GM19324 (cell line): ENCODE measurements at regions not wholly inside any gene's neighbourhood (a gene's known extent, or its start where the extent isn't known, plus 50 kb on each side); places are given as distances from the start of the nearest gene placed in this dataset.

Experiments
- ATAC-seq: cut with Tn5 transposase; IDR thresholded peaks from one replicate; pipeline ENCODE4 v1.9.1; 2021; ENCODE audit warnings: mild to moderate bottlenecking, moderate library complexity; ENCODE audit not compliant: unreplicated experiment, low FRiP score

DNA sequence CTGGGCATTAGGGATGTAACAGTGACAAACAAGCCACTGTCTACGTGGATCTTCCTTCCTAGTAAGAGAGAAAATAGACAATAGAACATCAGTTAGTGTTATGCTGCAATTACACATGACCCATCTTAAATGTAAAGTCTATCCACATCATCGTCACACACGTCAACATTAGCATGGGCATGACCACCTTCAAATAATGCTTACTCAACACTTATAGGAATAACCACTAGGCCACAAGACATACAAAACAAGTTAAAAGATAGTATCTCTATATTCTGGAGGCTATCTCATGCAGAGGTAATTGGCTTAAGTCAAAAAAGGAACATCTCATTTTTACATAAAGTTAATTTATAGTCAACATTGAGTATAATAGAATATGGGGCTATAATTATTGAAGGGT is 156.5 kb downstream of the MOXD1 start:
- ATAC-seq, result no peak

DNA sequence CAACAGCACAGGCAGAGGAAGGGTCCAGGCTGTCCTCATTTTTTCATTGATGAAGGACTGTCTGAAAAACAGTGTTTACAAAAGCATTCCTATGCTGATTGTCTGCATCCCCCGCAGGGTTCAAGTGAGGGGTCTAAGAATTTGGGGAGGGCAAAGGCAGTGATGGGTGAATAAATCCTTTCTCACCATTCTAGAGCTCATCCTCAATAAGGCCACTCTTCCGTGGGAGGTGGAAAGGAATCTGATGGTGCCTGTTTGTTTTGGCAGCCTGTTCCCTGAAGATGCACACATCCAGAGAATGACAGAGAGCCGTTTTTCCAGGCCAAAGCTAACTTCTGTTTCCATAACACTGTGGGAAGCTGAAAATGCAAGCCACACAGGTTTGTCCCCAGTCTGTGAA is 164.5 kb downstream of the MOXD1 start:
- no peak for ATAC-seq

DNA sequence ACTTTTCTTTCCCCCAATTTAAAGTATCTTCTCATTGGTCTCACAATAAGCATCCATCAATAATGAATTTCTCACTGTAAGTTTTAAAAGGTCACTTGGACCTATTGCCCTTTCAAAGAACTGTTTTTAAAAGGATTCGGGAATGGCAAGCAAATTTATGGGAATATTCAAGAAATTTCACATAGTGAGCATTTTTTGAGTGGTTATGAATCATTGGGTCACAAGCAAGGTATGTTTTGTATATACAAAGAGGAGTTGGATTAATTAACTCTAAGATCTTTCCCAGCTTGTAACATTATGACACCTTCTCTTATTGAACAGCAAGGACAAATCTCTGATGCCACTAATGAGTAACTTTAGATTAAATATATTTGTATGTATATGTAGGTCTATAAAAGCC is 165.0 kb downstream of the MOXD1 start:
- ATAC-seq, result no peak

DNA sequence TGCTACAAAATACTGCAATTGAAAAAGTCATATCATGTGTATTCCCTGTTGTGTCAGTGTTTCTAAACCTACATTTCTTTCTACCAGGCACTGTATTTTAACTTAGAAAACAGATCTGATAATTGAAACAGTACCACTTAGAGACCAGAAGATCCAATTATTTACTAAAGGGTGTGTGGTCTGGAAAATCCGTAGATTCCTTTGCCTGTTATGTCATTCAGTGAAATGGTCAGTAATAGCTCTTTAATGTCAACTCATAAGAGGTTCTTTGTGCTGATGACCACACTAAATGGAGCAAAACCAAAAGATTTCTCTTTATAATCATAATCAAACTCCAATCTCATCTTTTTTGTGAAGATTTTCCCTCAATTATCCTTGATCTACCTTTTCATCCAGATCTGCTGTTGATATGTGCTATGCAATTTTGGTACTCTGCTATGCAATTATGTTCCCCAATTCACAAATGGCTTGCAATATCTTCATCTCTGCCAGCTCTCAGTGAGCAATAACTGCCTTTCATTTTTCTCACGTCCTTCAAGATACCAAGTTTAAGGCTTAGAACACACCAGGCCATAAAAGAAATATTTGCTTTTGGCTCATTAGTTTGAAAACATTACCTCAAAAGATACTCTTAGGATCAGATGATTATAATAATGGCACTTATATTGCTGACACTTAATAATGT is 165.5 kb downstream of the MOXD1 start:
- no peak for ATAC-seq

DNA sequence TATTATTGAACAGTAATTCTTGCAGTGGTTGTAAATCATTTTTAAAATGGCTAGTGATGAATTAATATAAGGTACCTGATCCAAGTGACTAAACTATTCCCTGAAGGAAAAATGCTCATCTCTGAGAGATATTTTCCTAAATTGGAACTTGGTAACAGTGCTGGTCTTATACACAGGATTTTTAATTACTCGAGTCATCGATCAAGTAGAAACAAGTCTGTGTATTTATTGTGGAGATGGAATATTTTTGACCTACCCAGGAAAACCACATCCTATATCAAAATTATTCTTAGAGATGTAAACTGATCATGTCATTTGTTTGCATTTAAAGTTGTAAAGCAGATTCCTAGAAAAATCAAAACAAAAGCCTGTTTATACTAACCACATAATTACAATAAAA is 166.9 kb downstream of the MOXD1 start:
- ATAC-seq, result no peak

DNA sequence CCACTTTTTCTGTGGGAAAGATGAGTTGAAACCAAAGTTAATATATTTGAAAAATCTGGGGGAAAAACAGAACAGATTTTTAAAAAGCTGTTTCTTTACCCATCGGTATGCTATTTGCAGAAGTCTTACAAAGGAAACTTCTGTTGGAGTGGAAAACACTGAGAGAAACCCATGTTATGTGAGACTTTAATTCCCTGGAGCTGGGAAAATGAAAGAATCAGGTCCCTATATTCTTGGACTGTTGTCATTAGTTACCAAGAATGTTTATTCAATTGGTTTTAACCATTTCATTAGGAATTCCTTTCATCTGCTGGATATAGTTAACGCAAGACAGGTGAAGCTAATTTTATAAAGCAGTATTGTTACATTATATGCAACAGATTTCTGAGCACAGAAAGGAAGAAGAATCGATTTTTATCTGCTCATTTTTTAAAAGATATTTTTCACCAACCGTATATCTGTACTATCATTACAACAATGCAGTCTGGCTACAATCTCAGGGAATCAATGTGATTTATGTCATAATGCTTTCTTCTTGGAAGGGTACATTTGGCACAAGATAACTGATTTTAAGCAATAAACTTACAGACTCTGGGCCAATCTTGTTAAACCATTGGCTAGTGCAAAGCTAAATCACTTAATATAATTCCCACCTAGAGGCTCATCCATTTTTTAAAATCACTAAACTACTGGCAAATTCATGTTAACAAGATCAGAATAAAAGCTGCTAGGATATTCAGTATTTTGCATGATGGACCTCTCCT is 170.0 kb downstream of the MOXD1 start:
- ATAC-seq, result no peak

DNA sequence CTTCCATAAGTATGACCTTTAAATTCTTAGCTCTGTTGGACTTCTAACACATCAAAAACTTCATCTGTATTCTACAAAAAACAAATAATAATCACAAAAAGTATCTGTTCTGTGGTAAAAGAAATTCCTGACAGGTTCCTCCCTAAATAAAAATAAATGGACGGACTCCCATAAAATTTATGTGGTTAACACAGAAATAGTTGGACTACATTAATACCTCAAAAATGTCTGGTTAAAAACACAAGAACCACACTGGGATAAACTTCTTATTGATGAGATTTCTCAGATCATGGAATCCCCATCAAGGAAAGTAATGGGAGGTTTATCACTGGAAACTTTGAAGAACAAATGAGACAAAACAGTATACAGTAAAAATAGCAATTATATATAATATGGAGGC is 172.4 kb downstream of the MOXD1 start:
- no peak for ATAC-seq

DNA sequence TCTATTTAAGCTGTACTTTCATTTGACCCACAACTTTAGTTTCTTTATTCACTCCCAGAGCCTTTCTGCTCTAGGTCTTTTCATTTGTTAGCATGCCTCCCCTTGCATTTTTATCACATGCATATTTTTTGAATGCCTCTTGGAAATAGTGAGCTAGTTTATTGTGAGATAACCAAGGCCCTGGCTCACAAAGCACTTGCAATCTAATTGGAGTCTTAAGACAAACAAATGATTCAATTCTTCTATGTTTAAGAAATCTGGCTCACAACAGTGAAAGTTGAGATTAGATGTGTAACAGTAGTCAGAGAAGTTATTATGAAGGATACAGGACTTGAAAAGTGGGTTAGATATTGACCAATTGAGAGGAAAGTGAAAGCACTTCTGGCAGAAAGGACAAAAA is 173.4 kb downstream of the MOXD1 start:
- no peak for ATAC-seq

DNA sequence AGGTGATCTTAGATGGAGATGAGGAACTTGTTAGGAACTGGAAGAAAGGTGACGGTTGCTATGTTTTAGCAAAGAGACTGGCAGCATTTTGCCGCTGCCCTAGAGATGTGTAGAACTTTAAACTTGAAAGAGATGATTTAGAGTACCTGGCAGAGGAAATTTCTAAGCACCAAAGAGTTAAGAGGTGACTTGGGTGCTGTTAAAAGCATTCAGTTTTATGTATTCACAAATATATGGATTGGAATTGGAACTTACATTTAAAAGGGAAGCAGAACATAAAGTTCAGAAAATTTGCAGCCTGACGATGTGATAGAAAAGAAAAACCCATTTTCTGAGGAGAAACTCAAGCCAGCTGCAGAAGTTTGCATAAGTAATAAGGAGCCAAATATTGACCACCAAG is 176.3 kb downstream of the MOXD1 start:
- ATAC-seq, result no peak

DNA sequence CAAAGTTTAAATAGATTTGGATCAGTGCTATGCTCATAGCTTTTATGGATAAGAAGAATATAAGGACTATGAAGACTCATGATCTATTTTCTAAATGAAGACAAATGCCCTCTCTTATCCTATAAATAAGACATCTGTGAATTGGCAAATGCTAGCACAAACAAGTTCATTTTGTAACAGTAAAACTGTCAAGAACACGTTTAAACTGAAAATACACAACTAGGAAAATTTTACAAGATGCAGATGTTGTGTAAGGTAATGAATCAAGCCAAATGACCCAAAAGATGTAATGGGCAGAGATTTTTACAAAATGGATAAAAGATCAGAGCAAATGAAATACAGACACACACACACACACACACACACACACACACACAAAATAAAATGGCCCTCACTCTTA is 180.5 kb downstream of the MOXD1 start:
- ATAC-seq, result no peak

DNA sequence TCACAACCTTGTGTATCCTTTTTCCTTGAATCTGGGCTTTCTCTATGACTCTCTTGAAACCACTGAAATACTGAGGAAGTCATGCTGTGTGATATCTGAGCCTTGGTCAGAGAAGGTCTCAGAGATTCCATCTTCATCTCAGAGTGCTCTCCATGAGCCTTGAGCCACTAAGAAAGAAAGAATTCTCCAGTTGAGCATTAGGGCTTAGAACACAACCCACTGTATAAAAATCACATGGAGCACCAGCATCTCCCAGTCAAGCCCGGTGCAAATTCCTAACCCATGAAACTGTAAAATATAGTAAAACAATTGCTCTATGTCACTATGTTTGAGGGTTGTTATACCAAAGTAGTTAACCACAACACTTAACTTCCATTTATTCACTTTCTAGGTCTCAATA is 181.4 kb downstream of the MOXD1 start:
- ATAC-seq, result no peak

DNA sequence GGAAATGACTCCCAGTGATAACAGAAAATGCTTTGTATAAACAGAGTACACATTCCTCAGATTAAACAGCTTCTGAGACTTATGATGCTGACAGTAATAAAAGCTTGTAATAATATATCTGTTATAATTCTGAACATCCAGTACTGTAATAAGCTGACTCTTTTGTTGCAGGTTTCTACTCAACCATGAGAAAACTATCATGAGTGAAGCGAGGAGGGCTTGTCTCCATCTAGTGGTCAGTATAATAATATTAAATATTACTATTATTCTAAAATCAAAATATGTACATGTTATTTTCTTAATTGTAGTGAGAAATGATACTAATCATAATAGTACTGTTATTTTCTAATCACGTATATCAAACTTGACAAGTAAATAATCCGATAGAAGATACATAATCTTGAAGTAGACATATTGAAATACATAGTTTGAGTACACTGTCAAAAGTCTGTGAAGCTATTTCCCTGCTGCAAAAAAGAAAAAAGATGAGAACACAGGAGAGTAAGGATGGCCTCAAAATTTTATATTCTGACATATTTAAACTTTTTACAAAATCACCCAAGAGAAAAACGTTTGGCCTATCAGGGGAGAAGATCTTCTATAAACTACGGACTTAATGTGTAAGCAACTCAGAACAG is 183.1 kb downstream of the MOXD1 start:
- ATAC-seq, result no peak

DNA sequence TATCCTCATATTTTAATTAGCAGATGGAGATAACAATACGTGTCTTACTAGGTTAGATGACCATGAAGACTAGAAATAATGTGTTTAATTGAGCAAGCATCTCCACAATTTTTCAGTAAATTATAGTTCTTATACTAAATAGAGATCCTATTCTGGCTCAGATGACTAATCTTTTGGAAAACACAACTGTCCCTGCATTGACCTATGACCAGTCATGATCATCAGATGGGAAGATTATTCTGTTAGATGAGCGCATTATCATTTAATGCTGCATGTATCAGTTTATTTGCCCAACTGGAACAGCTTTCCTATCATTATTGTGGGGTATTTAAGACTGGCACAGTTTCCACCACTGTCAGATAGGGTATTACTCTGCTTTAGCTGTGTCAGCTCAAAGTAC is 185.5 kb downstream of the MOXD1 start:
- ATAC-seq, result no peak

DNA sequence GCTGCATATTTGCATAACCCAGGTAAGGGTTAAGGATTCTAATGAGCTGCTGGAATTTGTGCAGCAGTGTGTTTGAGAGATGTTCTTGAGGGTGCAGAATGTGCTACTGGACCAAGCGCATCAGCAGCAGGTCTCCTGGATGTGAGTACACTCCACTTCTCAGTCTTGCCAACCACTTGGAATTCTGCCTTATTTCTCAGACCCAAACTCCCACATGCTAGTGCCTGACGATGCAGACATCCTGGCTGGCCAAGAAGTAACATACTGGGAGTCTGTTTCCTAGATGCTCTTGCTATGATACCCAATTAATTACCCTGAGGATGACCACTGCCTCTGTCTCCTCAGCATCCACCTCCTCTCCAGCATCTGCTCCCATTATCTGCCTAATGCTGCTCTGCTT is 186.6 kb downstream of the MOXD1 start:
- ATAC-seq, result no peak

DNA sequence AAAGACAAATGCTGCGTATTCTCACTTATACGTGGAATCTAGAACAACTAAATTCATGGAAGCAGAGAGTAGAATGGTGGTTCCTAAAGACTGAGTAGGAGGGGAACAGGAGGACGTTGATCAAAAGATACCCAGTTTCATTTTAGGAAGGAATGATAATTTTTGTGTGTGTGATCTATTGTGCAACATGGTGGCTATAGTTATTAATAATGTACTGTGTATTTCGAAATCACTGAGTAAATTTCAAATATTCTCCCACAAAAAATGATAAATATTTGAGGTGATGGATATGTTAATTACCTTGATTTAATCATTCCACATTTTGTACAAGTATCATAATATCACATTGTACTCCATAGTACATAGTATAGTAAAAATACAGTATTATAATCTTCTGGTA is 187.5 kb downstream of the MOXD1 start:
- no peak for ATAC-seq

DNA sequence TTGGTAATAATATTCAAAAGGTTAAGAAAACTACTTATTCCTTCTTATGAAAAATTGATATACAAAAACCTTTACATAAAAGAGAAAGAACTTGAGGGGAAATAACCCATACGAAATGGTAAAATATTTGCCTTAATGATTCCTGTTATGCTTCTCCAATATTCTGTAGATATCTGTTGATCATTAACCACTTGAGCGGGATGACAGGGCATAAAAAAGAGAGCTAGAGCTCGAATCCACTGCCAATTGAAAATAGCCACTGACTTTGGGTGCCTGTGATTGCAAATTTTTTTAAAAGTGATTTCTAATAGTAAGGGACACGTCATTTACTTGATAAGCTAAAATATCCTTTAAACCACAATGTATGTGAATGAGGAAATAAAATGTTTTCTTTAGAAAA is 188.1 kb downstream of the MOXD1 start:
- ATAC-seq, result no peak

DNA sequence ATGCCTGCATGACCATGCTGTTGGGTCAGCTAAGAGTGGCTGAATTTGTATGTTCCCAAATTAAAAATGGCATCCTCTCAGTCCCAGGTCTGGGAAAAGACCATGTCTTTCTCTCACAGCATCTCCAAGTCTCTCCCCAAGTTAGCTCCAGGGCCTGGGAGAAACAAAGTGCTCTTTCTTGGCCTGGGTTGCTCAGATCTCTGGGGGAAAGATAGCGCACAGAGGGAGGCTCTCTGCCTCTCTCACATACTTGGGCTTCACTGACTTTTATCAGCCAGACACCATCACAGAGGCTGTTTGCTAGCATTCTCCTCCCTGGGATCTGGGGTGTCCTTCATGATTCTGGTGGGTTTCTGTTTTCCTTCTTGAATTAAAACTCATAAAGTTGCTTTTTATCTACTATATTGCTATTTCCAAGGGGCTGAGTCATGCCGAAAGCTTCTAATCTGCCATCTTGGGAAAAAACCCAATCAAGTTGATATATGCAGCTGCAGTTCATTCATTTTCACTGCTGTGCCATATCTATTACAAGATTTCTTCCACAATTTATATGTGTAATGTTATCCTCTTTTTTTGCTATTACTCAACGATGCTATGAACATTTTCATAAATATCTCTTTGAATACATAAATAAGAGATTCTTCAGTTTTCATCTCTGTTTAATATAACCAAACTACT is 190.2 kb downstream of the MOXD1 start:
- ATAC-seq, result no peak

DNA sequence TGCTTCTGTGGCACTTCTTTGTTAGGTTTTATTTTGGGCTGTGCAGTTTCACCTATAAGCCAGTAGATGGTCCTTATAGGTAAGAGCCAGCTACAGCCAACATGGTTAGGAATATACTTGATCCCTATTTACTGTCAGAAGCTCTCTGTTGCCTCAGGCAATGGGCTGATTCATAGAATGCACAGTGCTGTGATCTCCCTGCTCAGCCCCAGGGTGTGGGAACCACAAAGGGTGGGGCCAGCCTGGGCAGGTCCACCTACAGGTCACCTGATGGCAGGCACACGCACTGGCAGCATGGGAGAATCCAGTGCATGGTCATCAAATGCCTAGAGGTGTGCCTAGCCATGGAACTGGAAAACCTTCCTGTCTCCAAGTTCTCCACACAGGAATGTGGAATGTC is 191.9 kb downstream of the MOXD1 start:
- no peak for ATAC-seq

DNA sequence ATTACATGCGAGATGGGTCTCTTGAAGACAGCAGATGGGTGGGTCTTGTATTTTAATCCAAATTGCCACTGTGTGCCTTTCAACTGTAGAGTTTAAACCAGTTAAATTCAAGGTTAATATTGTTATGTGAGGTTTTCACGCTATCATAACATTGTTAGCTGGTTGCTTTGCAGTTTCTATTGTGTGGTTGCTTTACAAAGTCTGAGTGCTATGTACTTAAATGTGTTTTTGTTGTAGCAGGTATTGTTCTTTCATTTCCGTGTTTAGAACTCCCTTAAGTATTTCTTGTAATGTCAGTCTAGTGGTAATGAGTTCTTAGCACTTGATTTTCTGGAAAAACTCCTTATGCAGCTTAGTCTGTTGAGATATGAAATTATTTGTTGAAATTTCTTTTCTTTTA is 193.3 kb downstream of the MOXD1 start:
- ATAC-seq, result no peak

DNA sequence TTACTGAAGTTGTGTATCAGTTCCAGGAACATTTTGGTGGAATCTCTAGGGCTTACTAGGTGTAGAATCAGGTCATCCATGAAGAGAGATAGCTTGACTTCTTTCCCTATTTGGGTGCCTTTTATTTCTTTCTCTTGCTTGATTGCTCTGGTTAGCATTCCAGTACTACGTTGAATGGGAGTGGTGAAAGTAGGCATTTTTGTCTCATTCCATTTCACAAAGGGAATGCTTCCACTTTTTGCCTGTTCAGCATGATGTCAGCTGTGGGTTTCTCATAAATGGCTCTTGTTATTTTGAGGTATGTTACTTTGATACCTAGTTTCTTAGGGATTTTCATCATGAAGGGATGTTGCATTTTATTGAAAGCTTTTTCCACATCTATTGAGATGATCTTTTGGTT is 195.3 kb downstream of the MOXD1 start:
- no peak for ATAC-seq

DNA sequence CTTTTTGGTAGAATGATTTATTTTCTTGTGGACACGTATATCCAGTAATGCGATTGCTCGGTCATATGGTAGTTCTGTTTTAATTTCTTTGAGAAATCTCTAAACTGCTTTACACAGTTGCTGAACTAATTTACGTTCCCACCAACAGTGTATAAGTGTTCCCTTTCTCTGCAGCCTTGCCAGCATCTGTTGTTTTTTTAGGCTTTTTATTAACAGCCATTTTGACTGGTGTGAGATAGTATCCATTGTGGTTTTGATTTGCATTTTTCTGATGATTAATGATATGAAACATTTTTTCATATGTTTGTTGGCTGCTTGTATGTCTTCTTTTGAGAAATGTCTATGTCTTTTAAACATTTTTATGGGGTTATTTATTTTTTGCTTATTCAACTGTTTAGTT is 196.7 kb downstream of the MOXD1 start:
- ATAC-seq, result no peak
